Testis (tissue), 2 donors: ENCODE measurements at regions not wholly inside any gene's neighbourhood (a gene's known extent, or its start where the extent isn't known, plus 50 kb on each side); places are given as distances from the start of the nearest gene placed in this dataset.

Experiments used
- DNase-seq: peaks from one replicate; pipeline ENCODE4 v3.0.0-alpha.2; 2019
- H3K27ac ChIP-seq, 2 donors: fragments of 200-600 bp; sonication (generic); one replicate each; pipeline ENCODE4 v1.5.1; 2019
- H3K27me3 ChIP-seq: fragments of 200-600 bp; sonication (generic); one replicate; pipeline ENCODE4 v1.5.1; 2019
- H3K36me3 ChIP-seq: fragments of 200-600 bp; sonication (generic); one replicate; pipeline ENCODE4 v1.5.1; 2017; ENCODE audit warnings: low read depth; ENCODE audit errors: missing control alignments
- H3K4me1 ChIP-seq: fragments of 200-600 bp; sonication (generic); one replicate; pipeline ENCODE4 v1.5.1; 2019
- H3K4me3 ChIP-seq, 2 donors: fragments of 200-600 bp; sonication (generic); one replicate each; pipeline ENCODE4 v1.5.1; 2017 to 2019
- H3K9me3 ChIP-seq: fragments of 200-600 bp; sonication (generic); one replicate; pipeline ENCODE4 v1.5.1; 2017
- POLR2A ChIP-seq: fragments of 450-650 bp; IDR thresholded peaks from one replicate; pipeline ENCODE4 v1.6.1; 2017; ENCODE audit warnings: antibody characterized with exemption, mild to moderate bottlenecking, moderate library complexity
- WGBS, 2 donors: methylation state at CpG; one replicate each; pipeline ENCODE4 v1.1.5; 2018; 5-methylcytosine and 5-hydroxymethylcytosine counted together
- intact Hi-C: fragments of 100-400 bp; cut with DNase I; formaldehyde crosslinking; loops from one replicate; pipeline ENCODE4 v1.15.1; 2023; ENCODE audit warnings: low total_unique reads
- TF ChIP-seq, protein P1 (sequence below), 3 experiments: fragments of 450-650 bp in 2 of 3; fragments of 200-600 bp in 1 of 3; sonication (generic) in 1 of 3; IDR thresholded peaks; one replicate each; pipeline ENCODE4 v1.5.1; 2016 to 2019; ENCODE audit warnings: antibody characterized with exemption in 3 of 3, mild to moderate bottlenecking in 2 of 3, moderate library complexity in 1 of 3

DNA sequence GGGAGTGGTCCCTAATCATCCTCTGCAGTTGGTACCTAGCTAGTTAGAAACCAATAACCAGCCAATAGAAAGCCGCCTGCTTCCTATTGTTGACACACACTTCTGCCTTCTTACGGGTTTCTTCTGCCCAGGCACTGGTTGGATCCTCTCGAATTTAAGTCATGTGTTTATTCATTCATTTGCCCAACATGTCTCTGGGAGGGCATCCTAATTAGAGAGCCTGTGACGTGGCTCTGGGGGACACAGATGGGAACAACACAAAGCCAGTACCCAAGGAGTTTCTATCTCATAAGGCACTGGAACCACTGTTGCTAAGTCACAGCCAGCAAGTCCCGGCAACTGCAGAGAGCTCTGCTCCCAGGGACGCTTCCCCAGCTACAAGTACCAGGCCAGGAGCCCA is 300.7 kb upstream of the TNRC6C start:
- Histone ChIP-seq H3K27ac (no peak overlapping the region), H3K9me3 (no peaks in the 10 kb centered on the region), H3K4me3 (no peak overlapping the region), H3K36me3 (no peaks in the 10 kb centered on the region), H3K27me3 (no peaks in the 10 kb centered on the region), H3K4me1 (no peaks in the 10 kb centered on the region)
- DNase-seq: no peak
- 86 to 95% methylated on average over 6 of the region's 6 CpGs for WGBS, 2 donors
- no peak for TF ChIP-seq POLR2A
- TF ChIP-seq, protein P1, sequence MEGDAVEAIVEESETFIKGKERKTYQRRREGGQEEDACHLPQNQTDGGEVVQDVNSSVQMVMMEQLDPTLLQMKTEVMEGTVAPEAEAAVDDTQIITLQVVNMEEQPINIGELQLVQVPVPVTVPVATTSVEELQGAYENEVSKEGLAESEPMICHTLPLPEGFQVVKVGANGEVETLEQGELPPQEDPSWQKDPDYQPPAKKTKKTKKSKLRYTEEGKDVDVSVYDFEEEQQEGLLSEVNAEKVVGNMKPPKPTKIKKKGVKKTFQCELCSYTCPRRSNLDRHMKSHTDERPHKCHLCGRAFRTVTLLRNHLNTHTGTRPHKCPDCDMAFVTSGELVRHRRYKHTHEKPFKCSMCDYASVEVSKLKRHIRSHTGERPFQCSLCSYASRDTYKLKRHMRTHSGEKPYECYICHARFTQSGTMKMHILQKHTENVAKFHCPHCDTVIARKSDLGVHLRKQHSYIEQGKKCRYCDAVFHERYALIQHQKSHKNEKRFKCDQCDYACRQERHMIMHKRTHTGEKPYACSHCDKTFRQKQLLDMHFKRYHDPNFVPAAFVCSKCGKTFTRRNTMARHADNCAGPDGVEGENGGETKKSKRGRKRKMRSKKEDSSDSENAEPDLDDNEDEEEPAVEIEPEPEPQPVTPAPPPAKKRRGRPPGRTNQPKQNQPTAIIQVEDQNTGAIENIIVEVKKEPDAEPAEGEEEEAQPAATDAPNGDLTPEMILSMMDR (IDR thresholded peaks at IDR 0.05): no peak
- intact Hi-C loops: no loop called here

DNA sequence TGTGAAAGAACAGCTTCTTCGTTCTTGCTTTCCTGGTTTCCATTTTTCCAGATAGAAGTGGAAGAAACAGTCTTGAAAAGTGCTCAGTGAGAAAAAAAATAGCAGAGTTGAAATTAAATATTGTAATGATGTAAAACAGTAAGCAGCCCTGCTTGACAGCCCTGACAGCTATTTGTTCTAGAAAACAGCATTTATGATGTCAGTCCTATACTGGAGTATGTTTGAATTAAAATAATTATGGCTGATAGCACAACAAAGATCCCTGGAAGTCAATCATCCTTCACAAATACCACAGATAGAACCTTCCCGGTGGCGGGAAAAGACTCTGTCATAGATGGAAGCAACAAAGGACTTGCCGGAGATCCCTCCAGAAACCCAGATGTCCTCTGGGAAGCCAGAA is 298.0 kb upstream of the TNRC6C start:
- H3K4me1 ChIP-seq: no peaks in the 10 kb centered on the region
- 87 to 96% methylated on average over 4 of the region's 4 CpGs for WGBS, 2 donors
- no peaks in the 10 kb centered on the region for H3K27me3 ChIP-seq
- no peak overlapping the region for H3K4me3 ChIP-seq
- TF ChIP-seq, protein P1 (IDR thresholded peaks at IDR 0.05): no peak
- TF ChIP-seq POLR2A: no peak
- no peak overlapping the region for H3K27ac ChIP-seq
- no peaks in the 10 kb centered on the region for H3K9me3 ChIP-seq
- H3K36me3 ChIP-seq: no peaks in the 10 kb centered on the region
- intact Hi-C loops: no loop called here
- no peak for DNase-seq

DNA sequence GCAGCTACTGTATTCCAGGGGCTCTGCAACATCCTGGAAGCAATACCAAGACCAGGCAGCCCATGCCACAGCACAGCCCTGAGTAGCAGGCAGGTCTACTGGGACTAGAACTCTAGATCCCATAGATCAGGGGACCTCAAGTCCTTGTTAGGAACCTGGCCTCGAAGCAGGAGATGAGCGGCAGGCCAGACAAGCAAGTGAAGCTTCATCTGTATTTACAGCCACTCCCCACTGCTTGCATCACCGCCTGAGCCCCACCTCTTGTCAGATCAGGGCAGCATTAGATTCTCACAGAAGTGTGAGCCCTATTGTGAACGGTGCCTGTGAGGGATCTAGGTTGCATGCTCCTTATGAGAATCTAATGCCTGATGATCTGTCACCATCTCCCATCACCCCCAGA is 295.7 kb upstream of the TNRC6C start:
- H3K4me1 ChIP-seq: no peaks in the 10 kb centered on the region
- H3K36me3 ChIP-seq: no peaks in the 10 kb centered on the region
- no peak overlapping the region for H3K27ac ChIP-seq
- 95% methylated on average over 4 of the region's 4 CpGs for WGBS, 2 donors
- DNase-seq: no peak
- TF ChIP-seq, protein P1 (IDR thresholded peaks at IDR 0.05): no peak
- H3K9me3 ChIP-seq: no peaks in the 10 kb centered on the region
- no peaks in the 10 kb centered on the region for H3K27me3 ChIP-seq
- H3K4me3 ChIP-seq: no peak overlapping the region
- intact Hi-C loops: no loop called here

DNA sequence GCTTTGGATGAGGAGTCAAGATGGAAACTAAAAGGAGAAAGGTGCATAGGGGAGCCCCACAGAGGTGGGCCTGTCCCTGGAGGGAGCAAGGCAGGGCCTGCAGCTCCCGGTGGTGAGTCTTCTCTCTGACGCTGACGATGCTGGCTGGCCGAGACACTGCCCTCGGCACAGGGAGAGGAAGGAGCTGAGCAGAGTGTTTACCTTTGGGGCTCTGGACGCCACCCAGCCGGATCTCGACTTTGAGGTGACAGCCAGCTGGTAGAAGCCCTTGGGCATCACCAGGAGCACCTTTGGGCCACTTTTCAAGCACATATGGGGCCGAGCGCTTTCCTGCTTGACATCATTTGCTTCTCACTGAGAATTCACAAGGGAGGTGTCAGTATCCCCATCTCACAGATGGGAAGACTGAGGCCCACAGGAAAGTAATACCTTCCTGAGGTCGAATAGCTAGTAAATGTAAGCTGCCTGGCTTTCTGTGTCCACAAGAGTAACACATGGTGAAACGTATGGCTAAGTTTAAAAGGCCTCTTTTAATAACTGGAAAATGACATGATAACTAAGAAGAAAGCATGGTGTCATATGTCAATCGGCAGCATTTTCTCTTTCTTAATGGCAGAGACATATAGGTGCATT is 294.3 kb upstream of the TNRC6C start:
- no peak overlapping the region for H3K4me3 ChIP-seq
- no peak overlapping the region for H3K27ac ChIP-seq
- TF ChIP-seq POLR2A: no peak
- TF ChIP-seq, protein P1 (IDR thresholded peaks at IDR 0.05): no peak
- 90 to 91% methylated on average over 13 of the region's 13 CpGs for WGBS, 2 donors
- no peaks in the 10 kb centered on the region for H3K9me3 ChIP-seq
- H3K4me1 ChIP-seq: no peaks in the 10 kb centered on the region
- H3K27me3 ChIP-seq: no peaks in the 10 kb centered on the region
- H3K36me3 ChIP-seq: no peaks in the 10 kb centered on the region
- intact Hi-C loops: no loop called here
- DNase-seq: no peak

DNA sequence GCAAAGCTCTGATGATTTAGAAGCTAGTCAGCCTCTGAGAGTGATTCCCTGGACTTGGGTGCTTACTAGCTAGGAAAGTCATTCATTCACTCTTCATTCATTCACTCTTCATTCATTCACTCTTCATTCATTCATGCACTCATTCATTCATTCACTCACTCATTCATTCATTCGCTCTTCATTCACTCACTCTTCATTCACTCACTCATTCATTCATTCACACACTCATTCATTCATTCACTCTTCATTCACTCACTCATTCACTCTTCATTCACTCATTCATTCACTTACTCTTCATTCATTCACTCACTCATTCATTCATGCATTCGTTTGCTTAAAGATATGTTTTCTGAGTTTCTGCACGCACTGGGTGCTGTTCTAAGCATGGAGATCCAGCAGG is 292.7 kb upstream of the TNRC6C start:
- H3K27ac ChIP-seq: no peak overlapping the region
- H3K36me3 ChIP-seq: no peaks in the 10 kb centered on the region
- no peaks in the 10 kb centered on the region for H3K27me3 ChIP-seq
- 68 to 71% methylated on average over 3 of the region's 3 CpGs for WGBS, 2 donors
- TF ChIP-seq, protein P1 (IDR thresholded peaks at IDR 0.05): no peak
- no peak for TF ChIP-seq POLR2A
- DNase-seq: no peak
- intact Hi-C loops: no loop called here
- no peak overlapping the region for H3K4me3 ChIP-seq
- no peaks in the 10 kb centered on the region for H3K4me1 ChIP-seq
- no peaks in the 10 kb centered on the region for H3K9me3 ChIP-seq
